ENCODE measurements at regions not wholly inside any gene's neighbourhood (a gene's known extent, or its start where the extent isn't known, plus 50 kb on each side); places are given as distances from the start of the nearest gene placed in this dataset.
A peak's percentile ranks its signal among the peaks of the same experiment; 100 is the strongest.

DNA sequence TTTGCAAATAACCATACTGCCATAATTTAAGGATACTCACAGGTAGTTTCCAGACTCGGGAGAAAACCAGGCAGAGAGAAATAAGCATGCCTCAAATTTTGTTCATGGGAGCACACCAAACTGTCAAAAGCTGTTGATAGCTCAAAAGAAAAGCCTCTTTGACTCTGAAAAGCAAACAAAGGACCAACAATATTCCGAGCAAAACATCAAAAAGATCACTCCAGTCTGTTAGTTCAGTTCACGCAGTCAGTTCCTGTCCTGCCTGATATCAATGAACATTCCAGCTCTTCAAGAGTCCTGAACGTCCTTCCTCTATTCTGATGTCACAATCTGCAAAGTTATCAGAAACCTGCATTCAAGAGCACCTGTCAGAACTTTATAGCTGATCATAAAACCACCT lies 78.7 kb downstream of the RRM2 start:
- TF ChIP-seq, protein P1, sequence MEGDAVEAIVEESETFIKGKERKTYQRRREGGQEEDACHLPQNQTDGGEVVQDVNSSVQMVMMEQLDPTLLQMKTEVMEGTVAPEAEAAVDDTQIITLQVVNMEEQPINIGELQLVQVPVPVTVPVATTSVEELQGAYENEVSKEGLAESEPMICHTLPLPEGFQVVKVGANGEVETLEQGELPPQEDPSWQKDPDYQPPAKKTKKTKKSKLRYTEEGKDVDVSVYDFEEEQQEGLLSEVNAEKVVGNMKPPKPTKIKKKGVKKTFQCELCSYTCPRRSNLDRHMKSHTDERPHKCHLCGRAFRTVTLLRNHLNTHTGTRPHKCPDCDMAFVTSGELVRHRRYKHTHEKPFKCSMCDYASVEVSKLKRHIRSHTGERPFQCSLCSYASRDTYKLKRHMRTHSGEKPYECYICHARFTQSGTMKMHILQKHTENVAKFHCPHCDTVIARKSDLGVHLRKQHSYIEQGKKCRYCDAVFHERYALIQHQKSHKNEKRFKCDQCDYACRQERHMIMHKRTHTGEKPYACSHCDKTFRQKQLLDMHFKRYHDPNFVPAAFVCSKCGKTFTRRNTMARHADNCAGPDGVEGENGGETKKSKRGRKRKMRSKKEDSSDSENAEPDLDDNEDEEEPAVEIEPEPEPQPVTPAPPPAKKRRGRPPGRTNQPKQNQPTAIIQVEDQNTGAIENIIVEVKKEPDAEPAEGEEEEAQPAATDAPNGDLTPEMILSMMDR (conservative IDR thresholded peaks at IDR 0.05; ENCODE audit: low read length), result no peak
- no peak for DNase-seq (ENCODE audit: low read depth)
- H3K4me3 ChIP-seq (ENCODE audit: low read length), result no peak overlapping the region

GRCh38 chr2:10202131-10202665 lies 79.7 kb downstream of the RRM2 start:
- TF ChIP-seq, protein P1 (conservative IDR thresholded peaks at IDR 0.05; ENCODE audit: low read length), result no peak
- no peak overlapping the region for H3K4me3 ChIP-seq (ENCODE audit: low read length)
- DNase-seq (ENCODE audit: low read depth), result peak; percentile 76

DNA sequence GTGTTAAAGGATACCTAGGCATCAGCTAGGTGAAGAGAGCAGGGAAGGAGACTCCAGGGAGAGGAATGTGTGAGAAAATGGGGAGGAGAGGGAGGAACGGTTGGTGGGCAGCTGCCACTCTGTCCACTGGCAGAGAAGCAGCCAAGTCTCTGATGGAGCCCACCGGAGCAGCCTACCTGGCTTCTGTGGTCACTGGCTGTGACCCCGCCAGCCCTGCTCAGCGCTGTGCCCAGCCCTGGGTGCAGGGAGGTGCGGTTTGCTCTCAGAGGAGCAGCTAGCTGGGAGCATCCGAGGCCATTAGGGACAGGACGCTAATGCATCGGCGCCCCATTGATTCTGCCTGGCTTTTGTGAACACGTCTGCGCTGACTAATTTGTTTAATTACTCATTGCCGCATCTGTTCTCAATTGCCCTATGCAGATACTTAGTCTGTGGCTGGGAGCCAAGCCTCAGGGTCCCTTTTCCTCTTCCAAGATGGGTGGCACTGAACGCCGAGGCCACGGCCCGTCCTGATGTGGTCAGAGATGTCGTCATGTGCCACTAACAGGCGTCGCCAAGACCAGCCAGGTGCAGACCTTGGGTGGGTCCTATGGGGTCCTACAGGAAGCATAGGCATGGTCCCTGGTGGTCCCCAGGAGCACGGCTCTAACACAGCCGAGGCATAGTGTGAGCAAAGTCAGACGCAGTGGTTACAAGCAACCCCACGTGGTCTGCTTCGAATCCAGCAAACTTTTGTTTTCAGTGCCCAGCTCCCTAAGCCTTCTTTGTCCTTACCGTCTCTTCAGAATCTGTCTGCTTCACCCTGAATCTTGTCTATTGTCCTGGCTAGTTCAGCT lies 82.0 kb downstream of the RRM2 start:
- TF ChIP-seq, protein P1 (conservative IDR thresholded peaks at IDR 0.05; ENCODE audit: low read length), result no peak
- H3K4me3 ChIP-seq (ENCODE audit: low read length), result no peak overlapping the region
- DNase-seq (ENCODE audit: low read depth), result peak; percentile 35

DNA sequence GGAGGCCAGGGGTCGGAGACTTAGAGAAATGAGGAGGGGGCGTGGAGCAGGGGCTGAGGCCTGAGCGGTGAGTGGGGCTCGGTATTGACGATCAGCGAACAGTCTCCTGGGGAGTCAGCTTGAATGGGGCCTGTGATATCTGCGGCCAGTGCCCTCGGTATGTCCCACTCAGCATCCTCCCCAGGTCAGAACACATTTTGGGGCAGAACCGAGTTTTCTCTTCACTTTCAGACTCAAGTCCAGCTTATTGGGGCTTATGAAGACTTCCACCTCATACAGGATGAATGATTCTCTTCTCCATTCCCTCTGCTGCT lies 82.6 kb downstream of the RRM2 start:
- H3K4me3 ChIP-seq (ENCODE audit: low read length), result no peak overlapping the region
- DNase-seq (ENCODE audit: low read depth), result no peak
- TF ChIP-seq, protein P1 (conservative IDR thresholded peaks at IDR 0.05; ENCODE audit: low read length), result no peak

GRCh38 chr2:10208736-10209135 lies 86.2 kb downstream of the RRM2 start:
- DNase-seq (ENCODE audit: low read depth), result no peak
- H3K4me3 ChIP-seq (ENCODE audit: low read length), result no peak overlapping the region
- TF ChIP-seq, protein P1 (conservative IDR thresholded peaks at IDR 0.05; ENCODE audit: low read length), result no peak

DNA sequence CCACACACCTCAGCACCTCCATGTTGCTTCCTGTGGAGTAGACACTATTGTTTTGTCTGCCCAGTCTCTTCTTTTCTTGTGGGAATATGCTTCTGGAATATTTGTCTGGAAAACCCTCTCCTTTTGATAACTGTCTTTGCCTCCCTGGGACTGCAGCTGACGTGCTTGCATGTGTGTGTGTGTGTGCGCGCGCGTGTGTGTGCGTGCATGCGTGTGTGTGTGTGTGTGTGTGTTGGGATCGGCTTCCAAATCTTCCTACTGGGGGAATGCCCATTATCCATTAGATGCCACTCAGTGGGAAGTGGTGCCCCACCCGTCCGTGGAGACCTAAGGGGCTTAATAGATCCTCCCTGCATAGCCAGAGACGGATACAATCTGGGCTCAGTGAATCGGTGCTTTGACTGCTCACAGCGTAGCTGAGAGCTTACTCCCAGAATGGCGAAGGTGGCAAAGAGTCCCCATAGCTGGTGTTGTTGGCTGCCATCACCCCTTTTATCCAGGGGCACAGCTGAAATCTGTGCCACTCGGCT lies 86.9 kb downstream of the RRM2 start:
- no peak for DNase-seq (ENCODE audit: low read depth)
- no peak overlapping the region for H3K4me3 ChIP-seq (ENCODE audit: low read length)
- TF ChIP-seq, protein P1 (conservative IDR thresholded peaks at IDR 0.05; ENCODE audit: low read length), result no peak

DNA sequence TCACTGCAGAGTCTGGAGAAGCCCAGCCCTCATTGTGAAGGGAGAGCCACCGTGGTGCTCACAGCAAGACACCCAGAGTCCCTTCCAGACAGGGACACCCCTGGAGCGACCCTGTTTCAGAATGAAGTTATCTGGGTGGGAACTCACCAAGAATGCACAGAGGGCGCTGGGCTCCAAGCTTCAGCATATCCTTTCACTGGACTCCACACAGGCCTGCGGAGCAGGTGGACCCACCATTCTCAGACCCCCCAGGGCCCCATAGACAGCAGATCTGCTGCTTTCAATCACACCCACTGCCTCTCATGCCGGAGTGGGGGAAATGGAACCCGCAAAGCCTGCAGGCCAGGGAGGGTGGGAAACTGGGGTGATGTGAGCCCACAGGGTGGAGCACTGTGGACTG lies 87.8 kb downstream of the RRM2 start:
- H3K4me3 ChIP-seq (ENCODE audit: low read length), result no peak overlapping the region
- TF ChIP-seq, protein P1 (conservative IDR thresholded peaks at IDR 0.05; ENCODE audit: low read length), result no peak
- DNase-seq (ENCODE audit: low read depth), result no peak
